ENCODE measurements at regions not wholly inside any gene's neighbourhood (a gene's known extent, or its start where the extent isn't known, plus 50 kb on each side); places are given as distances from the start of the nearest gene placed in this dataset.

DNA sequence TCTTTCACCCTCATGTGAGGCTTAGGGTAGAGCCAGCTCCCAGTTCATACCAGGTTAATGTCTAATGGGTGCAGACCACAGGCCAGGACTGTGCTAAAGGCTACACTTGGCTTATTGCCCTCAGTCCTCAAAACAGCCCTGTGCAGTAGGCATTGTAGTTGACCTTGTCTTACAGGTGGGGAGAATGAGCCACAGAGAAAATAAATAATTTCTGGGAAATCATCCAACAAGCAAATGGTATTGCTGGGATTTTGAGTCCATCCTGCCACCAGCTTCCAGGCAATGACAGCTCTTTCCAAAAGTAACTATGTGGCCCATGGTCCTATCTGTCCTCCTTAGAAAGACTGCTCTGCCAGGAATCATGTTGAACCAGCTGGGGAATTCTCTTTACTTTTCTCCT is 450.0 kb downstream of the GADD45G start:
- TF ChIP-seq, protein P1, sequence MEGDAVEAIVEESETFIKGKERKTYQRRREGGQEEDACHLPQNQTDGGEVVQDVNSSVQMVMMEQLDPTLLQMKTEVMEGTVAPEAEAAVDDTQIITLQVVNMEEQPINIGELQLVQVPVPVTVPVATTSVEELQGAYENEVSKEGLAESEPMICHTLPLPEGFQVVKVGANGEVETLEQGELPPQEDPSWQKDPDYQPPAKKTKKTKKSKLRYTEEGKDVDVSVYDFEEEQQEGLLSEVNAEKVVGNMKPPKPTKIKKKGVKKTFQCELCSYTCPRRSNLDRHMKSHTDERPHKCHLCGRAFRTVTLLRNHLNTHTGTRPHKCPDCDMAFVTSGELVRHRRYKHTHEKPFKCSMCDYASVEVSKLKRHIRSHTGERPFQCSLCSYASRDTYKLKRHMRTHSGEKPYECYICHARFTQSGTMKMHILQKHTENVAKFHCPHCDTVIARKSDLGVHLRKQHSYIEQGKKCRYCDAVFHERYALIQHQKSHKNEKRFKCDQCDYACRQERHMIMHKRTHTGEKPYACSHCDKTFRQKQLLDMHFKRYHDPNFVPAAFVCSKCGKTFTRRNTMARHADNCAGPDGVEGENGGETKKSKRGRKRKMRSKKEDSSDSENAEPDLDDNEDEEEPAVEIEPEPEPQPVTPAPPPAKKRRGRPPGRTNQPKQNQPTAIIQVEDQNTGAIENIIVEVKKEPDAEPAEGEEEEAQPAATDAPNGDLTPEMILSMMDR (IDR thresholded peaks at IDR 0.05; ENCODE audit: low read depth, low read length): no peak
- no peak for DNase-seq (ENCODE audit: low read depth in 2 of 2)
- H3K4me3 ChIP-seq (replicated peaks in 1 of 2; ENCODE audit: low read depth in 2 of 2, low read length in 2 of 2): no peak overlapping the region

DNA sequence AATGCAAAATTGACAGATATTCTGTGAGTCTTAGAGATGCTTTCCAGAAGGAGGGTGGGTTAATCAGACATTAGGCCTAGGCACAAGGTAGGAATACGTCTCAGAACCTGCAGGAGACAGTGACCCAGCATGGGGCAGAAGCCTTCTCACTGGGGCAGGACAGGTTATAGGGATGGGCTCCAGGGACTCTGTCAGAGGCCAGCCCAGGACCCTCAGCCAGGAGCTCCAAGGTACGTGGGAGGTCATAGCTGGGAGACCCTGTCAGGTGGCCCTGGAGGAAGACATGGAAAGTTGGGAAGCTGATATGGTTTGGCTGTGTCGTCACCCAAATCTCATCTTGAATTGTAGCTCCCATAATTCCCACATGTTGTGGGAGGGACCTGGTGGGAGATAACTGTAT is 450.4 kb downstream of the GADD45G start:
- TF ChIP-seq, protein P1 (IDR thresholded peaks at IDR 0.05; ENCODE audit: low read depth, low read length): no peak
- no peak overlapping the region for H3K4me3 ChIP-seq (replicated peaks in 1 of 2; ENCODE audit: low read depth in 2 of 2, low read length in 2 of 2)
- no peak for DNase-seq (ENCODE audit: low read depth in 2 of 2)

DNA sequence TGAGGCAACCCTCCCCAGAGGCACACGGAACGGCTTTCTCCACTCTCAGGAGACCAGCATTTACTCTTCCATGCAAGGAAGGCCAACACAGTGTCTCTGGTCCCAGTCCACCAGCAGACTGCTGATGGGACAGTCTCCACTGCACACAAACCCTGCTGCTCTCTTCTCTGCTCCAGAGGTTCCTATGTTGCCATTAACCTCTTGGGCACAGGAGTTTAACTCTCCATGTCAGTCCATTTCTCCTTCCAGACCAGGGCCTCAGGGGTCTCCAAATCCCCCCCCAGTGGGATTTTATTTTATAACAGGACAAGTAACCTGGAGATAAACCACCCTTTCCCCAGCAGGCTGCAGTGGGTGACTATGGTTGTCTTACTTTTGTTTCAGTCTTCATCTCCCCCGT is 452.5 kb downstream of the GADD45G start:
- H3K4me3 ChIP-seq (replicated peaks in 1 of 2; ENCODE audit: low read depth in 2 of 2, low read length in 2 of 2): no peak overlapping the region
- TF ChIP-seq, protein P1 (IDR thresholded peaks at IDR 0.05; ENCODE audit: low read depth, low read length): no peak
- no peak for DNase-seq (ENCODE audit: low read depth in 2 of 2)

DNA sequence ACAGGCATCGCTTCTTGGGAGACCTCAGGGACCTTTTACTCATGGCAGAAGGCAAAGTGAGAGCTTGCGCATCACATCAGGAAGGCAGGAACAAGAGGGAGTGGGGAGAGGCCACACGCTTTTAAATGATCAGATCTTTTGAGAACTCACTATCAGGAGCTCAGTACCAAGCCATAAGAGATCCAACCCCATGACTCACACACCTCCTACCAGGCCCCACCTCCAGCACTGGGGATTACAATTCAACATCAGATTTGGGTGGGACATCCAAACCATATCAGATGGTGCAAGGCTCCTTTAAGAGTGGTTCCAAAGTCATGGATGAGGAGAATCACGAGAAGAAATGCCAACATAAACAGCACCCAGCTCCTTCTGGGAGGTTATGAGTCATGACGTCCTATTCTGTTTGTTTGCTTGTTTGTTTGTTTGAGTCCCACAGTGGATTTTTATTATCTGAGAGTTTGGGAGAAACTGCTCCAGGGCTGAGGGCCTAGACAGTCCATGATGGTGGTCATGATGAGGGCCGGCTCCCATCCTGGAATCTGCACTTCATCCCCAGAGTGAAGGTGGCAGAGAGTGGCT is 453.5 kb downstream of the GADD45G start:
- TF ChIP-seq, protein P1 (IDR thresholded peaks at IDR 0.05; ENCODE audit: low read depth, low read length): no peak
- no peak for DNase-seq (ENCODE audit: low read depth in 2 of 2)
- H3K4me3 ChIP-seq (replicated peaks in 1 of 2; ENCODE audit: low read depth in 2 of 2, low read length in 2 of 2): no peak overlapping the region

DNA sequence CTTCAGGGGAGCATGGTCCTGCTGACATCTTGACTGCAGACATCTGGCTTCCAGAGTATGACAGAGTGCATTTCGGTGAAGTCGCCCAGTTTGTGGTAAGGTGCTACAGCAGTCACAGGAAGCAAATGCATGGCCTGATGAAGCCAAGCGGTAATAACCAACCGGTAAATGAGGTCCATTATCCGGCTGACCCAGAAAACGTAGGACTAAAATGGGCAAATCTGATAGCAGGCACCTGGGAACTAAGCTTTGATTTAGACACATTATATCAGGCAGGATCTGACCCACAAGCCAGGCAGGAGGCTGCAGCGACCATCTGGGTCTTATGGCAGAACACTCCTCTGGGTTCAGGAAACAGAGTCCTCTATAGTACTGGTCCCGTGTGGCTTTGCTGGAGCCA is 454.6 kb downstream of the GADD45G start:
- DNase-seq (ENCODE audit: low read depth in 2 of 2): no peak
- TF ChIP-seq, protein P1 (IDR thresholded peaks at IDR 0.05; ENCODE audit: low read depth, low read length): no peak

DNA sequence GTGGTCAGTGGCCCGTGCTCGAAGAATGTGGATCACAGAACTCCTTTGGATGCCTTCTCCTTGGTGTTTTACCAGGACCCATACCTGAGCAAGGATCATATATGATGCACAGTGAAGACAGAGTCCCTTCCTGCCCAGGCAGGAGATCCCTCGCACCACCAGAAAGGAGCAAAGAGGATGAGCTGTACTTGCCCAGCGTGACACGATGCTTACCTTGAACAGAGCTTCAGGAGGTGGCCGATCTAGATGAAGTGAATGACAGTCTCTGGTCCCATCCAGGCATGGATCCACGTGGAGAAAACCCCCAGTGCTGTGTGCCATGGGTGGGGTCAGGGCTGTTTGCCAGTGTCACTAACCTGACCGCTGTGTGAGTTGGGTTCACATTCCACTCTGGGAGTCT is 455.4 kb downstream of the GADD45G start:
- TF ChIP-seq, protein P1 (IDR thresholded peaks at IDR 0.05; ENCODE audit: low read depth, low read length): no peak
- H3K4me3 ChIP-seq (replicated peaks in 1 of 2; ENCODE audit: low read depth in 2 of 2, low read length in 2 of 2): no peak overlapping the region

More for the DNA sequence above, 454.6 kb downstream of the GADD45G start:
- no peak overlapping the region for H3K4me3 ChIP-seq (replicated peaks in 1 of 2; ENCODE audit: low read depth in 2 of 2, low read length in 2 of 2)

DNA sequence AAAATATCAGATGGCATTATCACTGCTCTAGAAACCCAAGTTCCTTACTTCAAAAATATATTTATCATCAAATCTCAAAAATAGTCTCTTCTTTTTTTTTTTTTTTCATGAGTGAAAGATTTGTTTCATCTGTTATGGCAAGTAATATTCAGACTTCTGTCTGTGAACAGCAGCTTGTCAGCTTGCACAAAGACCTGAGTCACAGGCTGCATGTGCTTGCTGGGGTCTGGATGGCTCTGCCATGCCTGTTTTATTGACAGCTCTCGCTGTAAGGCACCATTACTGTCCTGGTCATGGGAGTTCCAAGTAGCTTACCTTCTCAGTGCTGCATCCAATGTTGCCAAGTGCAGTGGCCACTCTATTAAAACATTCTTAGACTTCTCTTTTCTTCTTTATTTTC is 456.4 kb downstream of the GADD45G start:
- TF ChIP-seq, protein P1 (IDR thresholded peaks at IDR 0.05; ENCODE audit: low read depth, low read length): no peak
- no peak overlapping the region for H3K4me3 ChIP-seq (replicated peaks in 1 of 2; ENCODE audit: low read depth in 2 of 2, low read length in 2 of 2)
- no peak for DNase-seq (ENCODE audit: low read depth in 2 of 2)

More for the DNA sequence above, 455.4 kb downstream of the GADD45G start:
- no peak for DNase-seq (ENCODE audit: low read depth in 2 of 2)
